ENCODE measurements at regions not wholly inside any gene's neighbourhood (a gene's known extent, or its start where the extent isn't known, plus 50 kb on each side); places are given as distances from the start of the nearest gene placed in this dataset.

DNA sequence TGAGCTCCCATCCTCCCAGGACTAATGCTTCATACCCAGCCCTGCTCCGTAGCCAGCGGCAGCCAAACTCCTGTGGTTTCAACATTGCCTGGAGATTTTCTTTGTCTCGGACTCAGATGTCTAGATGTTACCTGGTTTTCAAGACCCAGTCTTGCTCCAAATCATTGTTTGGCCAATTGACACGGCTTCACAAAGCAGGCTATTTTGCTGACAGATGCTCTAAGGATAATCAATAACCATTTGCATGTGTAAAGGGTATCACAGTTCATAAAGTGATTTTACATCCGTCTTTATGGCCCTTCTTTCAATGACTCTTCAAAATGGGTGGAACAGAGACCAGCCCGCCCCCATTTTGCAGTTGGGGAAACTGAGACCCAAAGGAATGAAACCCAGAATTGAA is 153.4 kb downstream of the SALL1 start:
- H3K9me3 ChIP-seq: no peaks in the 10 kb centered on the region
- no peak for DNase-seq
- TF ChIP-seq, protein P1, sequence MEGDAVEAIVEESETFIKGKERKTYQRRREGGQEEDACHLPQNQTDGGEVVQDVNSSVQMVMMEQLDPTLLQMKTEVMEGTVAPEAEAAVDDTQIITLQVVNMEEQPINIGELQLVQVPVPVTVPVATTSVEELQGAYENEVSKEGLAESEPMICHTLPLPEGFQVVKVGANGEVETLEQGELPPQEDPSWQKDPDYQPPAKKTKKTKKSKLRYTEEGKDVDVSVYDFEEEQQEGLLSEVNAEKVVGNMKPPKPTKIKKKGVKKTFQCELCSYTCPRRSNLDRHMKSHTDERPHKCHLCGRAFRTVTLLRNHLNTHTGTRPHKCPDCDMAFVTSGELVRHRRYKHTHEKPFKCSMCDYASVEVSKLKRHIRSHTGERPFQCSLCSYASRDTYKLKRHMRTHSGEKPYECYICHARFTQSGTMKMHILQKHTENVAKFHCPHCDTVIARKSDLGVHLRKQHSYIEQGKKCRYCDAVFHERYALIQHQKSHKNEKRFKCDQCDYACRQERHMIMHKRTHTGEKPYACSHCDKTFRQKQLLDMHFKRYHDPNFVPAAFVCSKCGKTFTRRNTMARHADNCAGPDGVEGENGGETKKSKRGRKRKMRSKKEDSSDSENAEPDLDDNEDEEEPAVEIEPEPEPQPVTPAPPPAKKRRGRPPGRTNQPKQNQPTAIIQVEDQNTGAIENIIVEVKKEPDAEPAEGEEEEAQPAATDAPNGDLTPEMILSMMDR (IDR thresholded peaks at IDR 0.05; ENCODE audit: low read depth, low read length): no peak
- no peaks in the 10 kb centered on the region for H3K4me1 ChIP-seq
- no peak overlapping the region for H3K4me3 ChIP-seq (ENCODE audit: low read depth, low read length)
- H3K27me3 ChIP-seq: no peaks in the 10 kb centered on the region
- H3K36me3 ChIP-seq: no peaks in the 10 kb centered on the region

DNA sequence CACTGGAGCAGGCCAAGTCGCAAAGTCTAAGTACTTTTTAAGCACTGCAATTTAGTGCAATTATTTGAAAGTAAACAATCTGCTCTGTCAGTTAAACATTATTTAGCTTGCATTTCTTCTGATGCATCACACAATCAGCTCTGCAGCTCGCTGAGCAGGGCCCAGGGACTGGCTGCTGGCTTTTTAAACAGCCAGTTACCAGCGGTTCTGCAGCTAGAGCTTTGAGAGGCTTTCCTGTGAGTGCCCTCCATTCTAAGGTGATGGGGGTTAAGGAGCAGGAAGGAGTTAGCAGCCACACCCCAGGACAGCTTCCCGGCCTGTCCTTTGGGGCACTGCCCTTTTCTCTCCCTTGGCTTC is 154.3 kb downstream of the SALL1 start:
- H3K4me3 ChIP-seq (ENCODE audit: low read depth, low read length): no peak overlapping the region
- H3K27me3 ChIP-seq: no peaks in the 10 kb centered on the region
- no peaks in the 10 kb centered on the region for H3K36me3 ChIP-seq
- H3K4me1 ChIP-seq: no peaks in the 10 kb centered on the region
- H3K9me3 ChIP-seq: no peaks in the 10 kb centered on the region
- TF ChIP-seq, protein P1 (IDR thresholded peaks at IDR 0.05; ENCODE audit: low read depth, low read length): no peak
- no peak for DNase-seq

DNA sequence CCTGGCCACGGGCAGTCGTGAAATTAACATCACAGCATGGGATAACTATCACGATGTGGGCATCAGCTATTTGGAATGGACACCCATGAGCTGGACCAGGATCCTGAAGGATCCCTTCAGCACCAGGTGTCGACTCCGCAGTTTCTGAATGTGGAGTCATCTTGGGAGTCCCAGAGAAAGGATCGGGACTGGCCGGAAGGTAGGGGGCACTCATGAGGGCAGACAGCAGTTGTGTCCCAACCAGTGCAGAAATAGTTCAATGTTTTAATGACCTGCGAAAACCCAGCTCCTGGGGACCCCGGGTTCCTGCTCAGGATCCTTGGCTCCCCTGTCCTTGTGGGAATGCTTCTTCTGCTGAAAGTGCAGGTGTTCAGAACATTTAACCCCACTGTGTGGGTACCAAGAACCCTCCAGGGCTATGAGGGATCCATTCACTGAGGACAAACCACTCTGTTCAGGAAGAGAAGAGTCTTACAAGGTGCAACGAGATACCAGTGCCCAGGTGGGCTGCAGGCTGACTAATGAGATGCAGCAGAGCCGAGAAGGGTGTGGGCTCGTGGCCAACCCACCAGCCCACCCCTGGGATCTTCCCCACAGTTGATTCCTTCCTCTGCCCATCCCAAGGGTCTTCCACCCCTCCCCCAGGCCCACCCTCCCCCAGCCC is 154.8 kb downstream of the SALL1 start:
- no peaks in the 10 kb centered on the region for H3K4me1 ChIP-seq
- H3K9me3 ChIP-seq: no peaks in the 10 kb centered on the region
- no peak for DNase-seq
- TF ChIP-seq, protein P1 (IDR thresholded peaks at IDR 0.05; ENCODE audit: low read depth, low read length): no peak
- H3K36me3 ChIP-seq: no peaks in the 10 kb centered on the region
- H3K4me3 ChIP-seq (ENCODE audit: low read depth, low read length): no peak overlapping the region
- no peaks in the 10 kb centered on the region for H3K27me3 ChIP-seq

DNA sequence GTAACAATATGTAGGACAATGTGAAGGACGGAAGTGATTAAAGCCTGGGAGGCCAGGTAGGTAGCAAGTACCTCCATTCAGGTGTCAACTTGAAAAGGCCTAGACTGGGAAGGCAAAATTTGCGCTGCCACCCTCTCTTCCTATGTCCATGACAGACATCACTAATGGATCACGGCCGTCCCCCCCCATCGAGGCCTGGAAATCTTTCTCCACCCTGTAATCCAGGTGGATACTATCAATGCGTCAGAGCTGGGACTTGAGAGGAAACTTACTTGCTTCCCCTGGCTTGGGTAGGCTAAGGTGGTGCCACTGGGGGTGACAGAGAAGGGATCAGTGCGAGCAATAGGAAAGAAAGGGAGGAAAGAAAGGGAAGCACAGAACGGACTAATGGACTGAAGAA is 156.1 kb downstream of the SALL1 start:
- H3K36me3 ChIP-seq: no peaks in the 10 kb centered on the region
- no peak for DNase-seq
- no peak overlapping the region for H3K4me3 ChIP-seq (ENCODE audit: low read depth, low read length)
- no peaks in the 10 kb centered on the region for H3K27me3 ChIP-seq
- no peaks in the 10 kb centered on the region for H3K9me3 ChIP-seq
- no peaks in the 10 kb centered on the region for H3K4me1 ChIP-seq
- TF ChIP-seq, protein P1 (IDR thresholded peaks at IDR 0.05; ENCODE audit: low read depth, low read length): no peak

DNA sequence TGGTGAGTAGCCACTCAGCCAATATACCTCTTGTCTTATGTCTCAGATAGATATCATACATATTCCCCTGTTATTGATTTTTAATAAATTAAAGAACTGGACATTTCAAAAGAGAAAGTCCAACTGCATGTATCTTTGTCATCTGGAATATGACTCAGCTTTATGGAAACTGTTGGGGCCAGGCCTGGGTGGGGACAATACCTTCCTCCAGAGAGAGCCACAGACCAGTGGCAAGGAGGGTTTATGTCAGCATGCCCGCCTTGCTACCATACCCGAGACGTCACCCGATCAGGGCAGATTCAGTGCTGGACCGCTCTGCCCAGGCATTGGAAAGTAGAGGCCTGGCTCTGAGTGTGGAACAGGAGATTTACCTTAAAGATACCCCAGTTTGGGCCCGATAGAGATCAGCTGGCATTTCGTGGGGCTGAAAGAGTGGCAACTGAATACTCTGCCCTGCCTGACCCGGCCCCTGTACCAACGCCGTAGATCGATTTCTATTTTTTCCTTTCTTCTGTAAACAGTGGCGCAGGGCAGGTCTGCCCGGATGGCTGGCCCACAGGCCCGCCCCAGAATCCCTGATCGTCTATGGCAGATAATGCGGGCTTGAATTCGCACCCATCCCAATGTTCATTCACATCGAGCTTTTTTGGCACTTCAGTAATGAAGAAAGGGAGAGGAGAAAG is 158.6 kb downstream of the SALL1 start:
- TF ChIP-seq, protein P1 (IDR thresholded peaks at IDR 0.05; ENCODE audit: low read depth, low read length): no peak
- Histone ChIP-seq H3K9me3 (no peaks in the 10 kb centered on the region), H3K4me3 (ENCODE audit: low read depth, low read length) (no peak overlapping the region), H3K4me1 (no peaks in the 10 kb centered on the region), H3K36me3 (no peaks in the 10 kb centered on the region), H3K27me3 (no peaks in the 10 kb centered on the region)
- no peak for DNase-seq

DNA sequence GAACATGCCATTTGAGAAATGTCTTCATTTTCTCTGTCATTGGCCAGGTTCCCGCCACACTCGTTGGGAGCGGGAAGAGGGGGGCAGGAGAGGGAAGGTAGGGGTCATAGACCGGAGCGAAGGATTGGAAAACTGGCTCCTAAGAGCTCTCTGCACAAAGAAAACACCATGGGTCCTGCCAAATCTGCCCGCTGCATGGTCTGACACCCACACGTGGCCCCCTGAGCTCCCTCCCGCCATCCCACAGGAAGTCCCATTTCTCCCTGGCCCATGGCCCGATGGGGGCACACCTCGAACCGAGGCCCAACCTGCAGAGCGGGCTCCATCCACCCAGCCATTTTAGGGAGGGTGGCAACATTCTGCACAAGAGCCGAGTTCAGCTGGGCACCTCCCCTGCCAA is 159.6 kb downstream of the SALL1 start:
- no peak for DNase-seq
- H3K36me3 ChIP-seq: no peaks in the 10 kb centered on the region
- H3K4me1 ChIP-seq: no peaks in the 10 kb centered on the region
- TF ChIP-seq, protein P1 (IDR thresholded peaks at IDR 0.05; ENCODE audit: low read depth, low read length): no peak
- H3K27me3 ChIP-seq: no peaks in the 10 kb centered on the region
- no peaks in the 10 kb centered on the region for H3K9me3 ChIP-seq
- H3K4me3 ChIP-seq (ENCODE audit: low read depth, low read length): no peak overlapping the region

All from BE2C (cell line).